OCI-LY7 (cell line): ENCODE measurements at regions not wholly inside any gene's neighbourhood (a gene's known extent, or its start where the extent isn't known, plus 50 kb on each side); places are given as distances from the start of the nearest gene placed in this dataset.

Experiments used
- BruUV-seq: library from RNA; stranded (reverse); fragments of 400-500 nt; replicated peaks from 2 replicates; lab custom pipeline; 2021; lab: Mats Ljungman, UMichigan
- CTCF ChIA-PET: fragments of 300-600 bp; sonication (Branson Sonifier 250); formaldehyde crosslinking; loops from one replicate; lab custom pipeline; 2022; ENCODE audit warnings: antibody characterized with exemption; ENCODE audit not compliant: unreplicated experiment; lab: Charles Lee
- POLR2A ChIA-PET: fragments of 300-600 bp; sonication (Branson Sonifier 250); formaldehyde crosslinking; loops from one replicate; lab custom pipeline; 2022; ENCODE audit warnings: antibody characterized with exemption; lab: Charles Lee
- DNase-seq: peaks from one replicate; pipeline ENCODE4 v3.0.0-alpha.2; 2015; ENCODE audit warnings: low spot score
- H2AFZ ChIP-seq: fragments of 200-600 bp; sonication (generic), shearing (Covaris generic); 2 replicates; pipeline ENCODE4 v1.6.1; 2014; ENCODE audit warnings: mild to moderate bottlenecking, antibody characterized with exemption, low read length, moderate library complexity
- H3K27ac ChIP-seq: fragments of 200-600 bp; sonication (generic); 2 replicates; pipeline ENCODE4 v1.5.1; 2014; ENCODE audit warnings: mixed run types, low read depth, mild to moderate bottlenecking, moderate library complexity, low read length, inconsistent platforms; ENCODE audit not compliant: poor library complexity, severe bottlenecking
- H3K36me3 ChIP-seq: fragments of 200-600 bp; sonication (generic); 2 replicates; pipeline ENCODE4 v1.6.1; 2014; ENCODE audit warnings: mild to moderate bottlenecking, antibody characterized with exemption, low read length, moderate library complexity, mixed read lengths; ENCODE audit not compliant: insufficient read depth
- H3K4me1 ChIP-seq: fragments of 200-600 bp; sonication (generic); 2 replicates; pipeline ENCODE4 v1.5.1; 2014; ENCODE audit warnings: mild to moderate bottlenecking, low read length; ENCODE audit not compliant: insufficient read depth, poor library complexity, severe bottlenecking
- H3K4me2 ChIP-seq: fragments of 200-600 bp; sonication (generic); 2 replicates; pipeline ENCODE4 v1.6.1; 2014; ENCODE audit warnings: mild to moderate bottlenecking, low read length
- H3K4me3 ChIP-seq: fragments of 200-600 bp; sonication (generic); 2 replicates; pipeline ENCODE4 v1.5.1; 2014; ENCODE audit warnings: mild to moderate bottlenecking, low read depth, low read length; ENCODE audit not compliant: poor library complexity, severe bottlenecking
- H3K79me2 ChIP-seq: fragments of 200-600 bp; sonication (generic); 2 replicates; pipeline ENCODE4 v1.6.1; 2016; ENCODE audit warnings: low read depth, mild to moderate bottlenecking, low read length, moderate library complexity, mixed read lengths; ENCODE audit not compliant: insufficient read depth
- H3K9me2 ChIP-seq: fragments of 200-600 bp; sonication (generic); 2 replicates; pipeline ENCODE4 v1.6.1; 2016; ENCODE audit warnings: mild to moderate bottlenecking, low read length, mixed read lengths; ENCODE audit not compliant: insufficient read depth
- H3K9me3 ChIP-seq: fragments of 200-600 bp; sonication (generic); 2 replicates; pipeline ENCODE4 v1.6.1; 2014; ENCODE audit warnings: mild to moderate bottlenecking, mixed run types, low read length, mixed read lengths
- H4K20me1 ChIP-seq: fragments of 200-600 bp; sonication (generic); 2 replicates; pipeline ENCODE4 v1.6.1; 2014; ENCODE audit warnings: mild to moderate bottlenecking, antibody characterized with exemption, low read length, moderate library complexity, mixed read lengths; ENCODE audit not compliant: insufficient read depth
- EZH2phosphoT487 ChIP-seq: fragments of 200-600 bp; sonication (generic); IDR thresholded peaks from 2 replicates; pipeline ENCODE4 v1.6.1; 2018; ENCODE audit warnings: low read depth, borderline replicate concordance, mild to moderate bottlenecking, mixed run types, antibody characterized with exemption, low read length, moderate library complexity, mixed read lengths
- intact Hi-C: fragments of 100-400 bp; cut with micrococcal nuclease; formaldehyde crosslinking; loops from one replicate; pipeline ENCODE4 v1.10.0; 2022; ENCODE audit not compliant: unreplicated experiment
- TF ChIP-seq, protein P1 (sequence below): fragments of 200-600 bp; sonication (generic); conservative IDR thresholded peaks from 2 replicates; pipeline ENCODE4 v1.5.1; 2014; ENCODE audit warnings: mild to moderate bottlenecking, antibody characterized with exemption, low read length, moderate library complexity, mixed read lengths

DNA sequence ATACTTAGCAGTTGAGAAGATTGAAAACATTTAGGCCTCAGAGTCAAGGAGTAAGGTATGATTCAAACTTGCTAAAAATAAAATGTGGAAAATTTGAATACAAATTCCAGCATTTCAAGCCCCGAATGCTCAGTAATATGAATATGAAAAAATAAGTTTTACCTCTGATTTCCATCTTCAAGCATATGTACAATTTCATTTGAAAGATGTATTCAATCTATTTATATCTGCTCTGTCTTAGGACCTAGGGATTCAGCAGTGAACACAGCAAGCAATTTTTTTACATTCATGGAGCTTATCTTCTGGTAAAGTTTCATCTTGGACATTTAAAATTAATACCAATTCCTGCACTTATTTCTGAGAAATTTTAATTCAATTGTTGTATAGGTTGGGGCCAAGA, 262.7 kb upstream of the FOXQ1 start:
- ChIA-PET CTCF (no interaction called here), POLR2A (no interaction called here)
- TF ChIP-seq, protein P1, sequence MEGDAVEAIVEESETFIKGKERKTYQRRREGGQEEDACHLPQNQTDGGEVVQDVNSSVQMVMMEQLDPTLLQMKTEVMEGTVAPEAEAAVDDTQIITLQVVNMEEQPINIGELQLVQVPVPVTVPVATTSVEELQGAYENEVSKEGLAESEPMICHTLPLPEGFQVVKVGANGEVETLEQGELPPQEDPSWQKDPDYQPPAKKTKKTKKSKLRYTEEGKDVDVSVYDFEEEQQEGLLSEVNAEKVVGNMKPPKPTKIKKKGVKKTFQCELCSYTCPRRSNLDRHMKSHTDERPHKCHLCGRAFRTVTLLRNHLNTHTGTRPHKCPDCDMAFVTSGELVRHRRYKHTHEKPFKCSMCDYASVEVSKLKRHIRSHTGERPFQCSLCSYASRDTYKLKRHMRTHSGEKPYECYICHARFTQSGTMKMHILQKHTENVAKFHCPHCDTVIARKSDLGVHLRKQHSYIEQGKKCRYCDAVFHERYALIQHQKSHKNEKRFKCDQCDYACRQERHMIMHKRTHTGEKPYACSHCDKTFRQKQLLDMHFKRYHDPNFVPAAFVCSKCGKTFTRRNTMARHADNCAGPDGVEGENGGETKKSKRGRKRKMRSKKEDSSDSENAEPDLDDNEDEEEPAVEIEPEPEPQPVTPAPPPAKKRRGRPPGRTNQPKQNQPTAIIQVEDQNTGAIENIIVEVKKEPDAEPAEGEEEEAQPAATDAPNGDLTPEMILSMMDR = no peak
- TF ChIP-seq EZH2phosphoT487 = no peak
- Histone ChIP-seq H2AFZ (no peak overlapping the region), H4K20me1 (no peaks in the 10 kb centered on the region), H3K27ac (no peak overlapping the region), H3K79me2 (no peaks in the 10 kb centered on the region), H3K9me3 (no peaks in the 10 kb centered on the region), H3K4me1 (no peaks in the 10 kb centered on the region), H3K9me2 (no peaks in the 10 kb centered on the region), H3K4me2 (no peak overlapping the region), H3K4me3 (no peak overlapping the region), H3K36me3 (no peaks in the 10 kb centered on the region)
- BruUV-seq = no TSS peak
- intact Hi-C loops = no loop called here
- DNase-seq = no peak

DNA sequence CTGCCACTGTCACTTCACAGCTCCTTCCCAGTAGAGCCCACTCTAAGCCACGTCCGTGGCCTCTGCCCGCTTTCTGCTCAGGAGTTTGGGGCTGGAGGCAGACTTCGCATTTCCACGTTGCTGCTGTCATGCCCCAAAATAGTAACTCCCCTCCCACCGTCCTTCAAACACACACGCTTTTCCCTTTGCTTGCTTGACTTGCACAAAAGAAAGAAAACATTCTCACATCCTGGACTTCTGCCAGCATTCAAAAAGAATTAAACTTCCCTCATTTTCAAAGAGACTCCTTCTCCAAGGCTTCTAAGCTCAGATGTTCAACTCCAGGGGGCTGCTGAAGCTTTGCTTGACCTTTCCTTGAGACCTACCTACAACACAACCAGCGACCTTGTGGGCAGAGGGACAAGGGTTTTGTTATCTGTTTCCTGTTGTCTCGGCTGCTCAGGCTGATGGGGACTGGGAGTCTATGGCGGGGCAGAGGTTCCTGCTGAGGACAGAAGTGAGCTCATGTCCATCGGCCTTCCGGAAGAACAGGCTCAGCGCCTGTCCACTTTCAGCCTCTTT, 263.8 kb upstream of the FOXQ1 start:
- TF ChIP-seq, protein P1 = no peak
- Histone ChIP-seq H3K27ac (no peak overlapping the region), H3K4me1 (no peaks in the 10 kb centered on the region), H3K4me3 (no peak overlapping the region), H3K9me2 (no peaks in the 10 kb centered on the region), H3K4me2 (no peak overlapping the region), H3K9me3 (no peaks in the 10 kb centered on the region), H2AFZ (no peak overlapping the region), H3K36me3 (no peaks in the 10 kb centered on the region), H3K79me2 (no peaks in the 10 kb centered on the region), H4K20me1 (no peaks in the 10 kb centered on the region)
- no peak for DNase-seq
- no TSS peak for BruUV-seq
- intact Hi-C loops = no loop called here
- ChIA-PET POLR2A (no interaction called here), CTCF (interaction anchor here (0.6 kb wide), 1 partner anchor 773 kb away, joined by 3 read pairs; no protein-coding TSS in a partner anchor)

DNA sequence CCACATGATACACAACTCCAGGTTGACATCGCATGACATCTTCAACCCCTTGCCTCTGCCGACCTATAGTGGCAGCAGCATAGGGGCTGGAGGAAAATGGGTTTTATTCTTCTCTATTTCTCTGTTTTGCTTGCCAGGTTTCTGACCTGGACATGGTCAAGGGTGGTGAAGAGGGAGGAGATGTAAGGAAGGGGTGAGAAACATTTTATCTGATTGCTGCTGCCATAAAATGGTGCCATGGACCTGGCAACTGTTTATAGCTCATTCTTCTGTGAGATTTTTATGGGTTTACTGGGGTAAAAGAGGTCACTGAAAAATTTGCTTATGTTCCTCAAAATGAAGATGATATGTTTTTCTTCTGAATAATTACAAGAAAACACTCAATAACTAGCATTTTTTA, 266.7 kb upstream of the FOXQ1 start:
- no peak overlapping the region for H2AFZ ChIP-seq
- no peak overlapping the region for H3K4me3 ChIP-seq
- TF ChIP-seq, protein P1 = no peak
- no peak for TF ChIP-seq EZH2phosphoT487
- H3K4me1 ChIP-seq = no peaks in the 10 kb centered on the region
- intact Hi-C loops = no loop called here
- no peaks in the 10 kb centered on the region for H4K20me1 ChIP-seq
- no TSS peak for BruUV-seq
- no peaks in the 10 kb centered on the region for H3K79me2 ChIP-seq
- no peak overlapping the region for H3K4me2 ChIP-seq
- no peaks in the 10 kb centered on the region for H3K36me3 ChIP-seq
- ChIA-PET POLR2A (no interaction called here), CTCF (no interaction called here)
- DNase-seq = no peak
- H3K27ac ChIP-seq = no peak overlapping the region
- H3K9me3 ChIP-seq = no peaks in the 10 kb centered on the region
- no peaks in the 10 kb centered on the region for H3K9me2 ChIP-seq
